GM04503 (cell line): ENCODE measurements at regions not wholly inside any gene's neighbourhood (a gene's known extent, or its start where the extent isn't known, plus 50 kb on each side); places are given as distances from the start of the nearest gene placed in this dataset.

Source experiments
- DNase-seq: peaks from one replicate; pipeline ENCODE4 v3.0.0-alpha.2; 2012; ENCODE audit warnings: low read depth

- DNase-seq = no peak
These were observed 494.7 kb downstream of the NPHP4 start for GRCh38 chr1:5497503-5497902.

- no peak for DNase-seq
These were observed 496.4 kb downstream of the NPHP4 start for GRCh38 chr1:5495596-5496410.

- DNase-seq = no peak
These were observed 497.7 kb downstream of the NPHP4 start for GRCh38 chr1:5494518-5494917.

GRCh38 chr1:5493851-5494311 is 498.3 kb downstream of the NPHP4 start:
- no peak for DNase-seq

GRCh38 chr1:5493275-5493674 is 498.9 kb downstream of the NPHP4 start:
- DNase-seq = no peak

GRCh38 chr1:5492846-5493245 is 499.4 kb downstream of the NPHP4 start:
- DNase-seq = no peak

GRCh38 chr1:5491207-5491904 is 500.9 kb downstream of the NPHP4 start:
- no peak for DNase-seq

GRCh38 chr1:5490635-5491034 is 501.6 kb downstream of the NPHP4 start:
- DNase-seq = no peak

GRCh38 chr1:5488448-5488847 is 503.8 kb downstream of the NPHP4 start:
- no peak for DNase-seq

GRCh38 chr1:5485968-5486696 is 506.1 kb downstream of the NPHP4 start:
- DNase-seq = no peak

- DNase-seq = no peak
These were observed 506.8 kb downstream of the NPHP4 start for GRCh38 chr1:5485436-5485835.

- no peak for DNase-seq
These were observed 507.6 kb downstream of the NPHP4 start for GRCh38 chr1:5484451-5485165.

- DNase-seq = no peak
These were observed 510.3 kb downstream of the NPHP4 start for GRCh38 chr1:5481889-5482288.

- DNase-seq = no peak
These were observed 511.3 kb downstream of the NPHP4 start for GRCh38 chr1:5480906-5481305.

- DNase-seq = no peak
These were observed 512.2 kb downstream of the NPHP4 start for GRCh38 chr1:5479876-5480646.

GRCh38 chr1:5478961-5479360 is 513.3 kb downstream of the NPHP4 start:
- DNase-seq = no peak

- no peak for DNase-seq
These were observed 514.0 kb downstream of the NPHP4 start for GRCh38 chr1:5478156-5478695.

- no peak for DNase-seq
These were observed 514.5 kb downstream of the NPHP4 start for GRCh38 chr1:5477716-5478115.

- DNase-seq = no peak
These were observed 516.7 kb downstream of the NPHP4 start for GRCh38 chr1:5475572-5475971.

- no peak for DNase-seq
These were observed 519.0 kb downstream of the NPHP4 start for GRCh38 chr1:5473268-5473667.

GRCh38 chr1:5466487-5466886 is 525.7 kb downstream of the NPHP4 start:
- DNase-seq = no peak
